ENCODE measurements at regions not wholly inside any gene's neighbourhood (a gene's known extent, or its start where the extent isn't known, plus 50 kb on each side); places are given as distances from the start of the nearest gene placed in this dataset.

DNA sequence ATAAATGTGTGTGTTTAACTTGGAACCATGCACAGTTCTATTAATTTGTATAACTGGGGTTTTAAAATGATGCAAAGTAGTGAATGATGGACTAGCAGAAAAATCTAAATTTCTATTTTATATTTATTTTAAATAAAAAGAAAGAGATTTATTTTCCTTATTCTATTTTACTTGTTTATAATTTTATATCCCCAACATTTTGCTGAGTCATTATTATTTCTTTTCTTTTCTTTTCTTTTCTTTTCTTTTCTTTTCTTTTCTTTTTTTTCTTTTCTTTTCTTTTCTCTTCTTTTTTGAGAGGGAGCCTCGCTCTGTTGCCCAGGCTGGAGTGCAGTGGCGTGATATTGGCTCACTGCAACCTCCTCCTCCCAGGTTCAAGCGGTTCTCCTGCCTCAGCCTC is 395.0 kb upstream of the NCAM2 start:
- Histone ChIP-seq H3K36me3 (no peaks in the 10 kb centered on the region), H3K9me3 (no peaks in the 10 kb centered on the region), H3K27ac (no peak overlapping the region), H3K27me3 (no peaks in the 10 kb centered on the region), H3K4me3 (no peak overlapping the region), H3K4me1 (no peaks in the 10 kb centered on the region)
- TF ChIP-seq, protein P1, sequence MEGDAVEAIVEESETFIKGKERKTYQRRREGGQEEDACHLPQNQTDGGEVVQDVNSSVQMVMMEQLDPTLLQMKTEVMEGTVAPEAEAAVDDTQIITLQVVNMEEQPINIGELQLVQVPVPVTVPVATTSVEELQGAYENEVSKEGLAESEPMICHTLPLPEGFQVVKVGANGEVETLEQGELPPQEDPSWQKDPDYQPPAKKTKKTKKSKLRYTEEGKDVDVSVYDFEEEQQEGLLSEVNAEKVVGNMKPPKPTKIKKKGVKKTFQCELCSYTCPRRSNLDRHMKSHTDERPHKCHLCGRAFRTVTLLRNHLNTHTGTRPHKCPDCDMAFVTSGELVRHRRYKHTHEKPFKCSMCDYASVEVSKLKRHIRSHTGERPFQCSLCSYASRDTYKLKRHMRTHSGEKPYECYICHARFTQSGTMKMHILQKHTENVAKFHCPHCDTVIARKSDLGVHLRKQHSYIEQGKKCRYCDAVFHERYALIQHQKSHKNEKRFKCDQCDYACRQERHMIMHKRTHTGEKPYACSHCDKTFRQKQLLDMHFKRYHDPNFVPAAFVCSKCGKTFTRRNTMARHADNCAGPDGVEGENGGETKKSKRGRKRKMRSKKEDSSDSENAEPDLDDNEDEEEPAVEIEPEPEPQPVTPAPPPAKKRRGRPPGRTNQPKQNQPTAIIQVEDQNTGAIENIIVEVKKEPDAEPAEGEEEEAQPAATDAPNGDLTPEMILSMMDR (IDR thresholded peaks at IDR 0.05) = no peak
- intact Hi-C loops (cut with DNase I) = no loop called here
- DNase-seq (ENCODE audit: low spot score in 2 of 2) = no peak

DNA sequence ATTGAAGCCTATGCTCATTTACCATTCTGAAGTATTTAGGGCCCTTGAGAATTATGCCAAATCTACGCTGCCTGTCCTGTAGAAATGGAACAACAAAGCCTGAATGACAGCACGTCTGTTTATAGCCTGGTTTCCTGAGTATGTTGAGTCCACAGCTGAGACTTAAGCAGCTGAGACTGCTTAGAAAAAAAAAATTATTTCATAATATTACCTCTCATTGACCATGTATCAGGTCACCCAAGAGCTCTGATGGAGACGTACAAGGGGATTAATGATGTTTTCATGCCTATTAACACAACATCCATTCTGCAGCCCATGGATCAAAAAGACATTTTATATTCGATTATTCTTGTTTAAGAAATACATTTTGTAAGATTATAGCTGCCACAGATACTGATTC is 387.2 kb upstream of the NCAM2 start:
- TF ChIP-seq, protein P1 (IDR thresholded peaks at IDR 0.05) = no peak
- intact Hi-C loops (cut with DNase I) = no loop called here
- DNase-seq (ENCODE audit: low spot score in 2 of 2) = no peak
- no peaks in the 10 kb centered on the region for H3K9me3 ChIP-seq
- no peaks in the 10 kb centered on the region for H3K36me3 ChIP-seq
- no peak overlapping the region for H3K27ac ChIP-seq
- H3K4me1 ChIP-seq = no peaks in the 10 kb centered on the region
- H3K27me3 ChIP-seq = no peaks in the 10 kb centered on the region
- no peak overlapping the region for H3K4me3 ChIP-seq

GRCh38 chr21:20613654-20614053 is 384.6 kb upstream of the NCAM2 start:
- intact Hi-C loops (cut with DNase I) = no loop called here
- Histone ChIP-seq H3K4me3 (no peak overlapping the region), H3K27me3 (no peaks in the 10 kb centered on the region), H3K27ac (no peak overlapping the region), H3K9me3 (no peaks in the 10 kb centered on the region), H3K4me1 (no peaks in the 10 kb centered on the region), H3K36me3 (no peaks in the 10 kb centered on the region)
- TF ChIP-seq, protein P1 (IDR thresholded peaks at IDR 0.05) = no peak
- no peak for DNase-seq (ENCODE audit: low spot score in 2 of 2)

GRCh38 chr21:20617130-20617529 is 381.1 kb upstream of the NCAM2 start:
- no peaks in the 10 kb centered on the region for H3K36me3 ChIP-seq
- H3K4me1 ChIP-seq = no peaks in the 10 kb centered on the region
- no peaks in the 10 kb centered on the region for H3K9me3 ChIP-seq
- no peaks in the 10 kb centered on the region for H3K27me3 ChIP-seq
- TF ChIP-seq, protein P1 (IDR thresholded peaks at IDR 0.05) = no peak
- no peak for DNase-seq (ENCODE audit: low spot score in 2 of 2)
- H3K27ac ChIP-seq = no peak overlapping the region
- H3K4me3 ChIP-seq = no peak overlapping the region
- intact Hi-C loops (cut with DNase I) = no loop called here

DNA sequence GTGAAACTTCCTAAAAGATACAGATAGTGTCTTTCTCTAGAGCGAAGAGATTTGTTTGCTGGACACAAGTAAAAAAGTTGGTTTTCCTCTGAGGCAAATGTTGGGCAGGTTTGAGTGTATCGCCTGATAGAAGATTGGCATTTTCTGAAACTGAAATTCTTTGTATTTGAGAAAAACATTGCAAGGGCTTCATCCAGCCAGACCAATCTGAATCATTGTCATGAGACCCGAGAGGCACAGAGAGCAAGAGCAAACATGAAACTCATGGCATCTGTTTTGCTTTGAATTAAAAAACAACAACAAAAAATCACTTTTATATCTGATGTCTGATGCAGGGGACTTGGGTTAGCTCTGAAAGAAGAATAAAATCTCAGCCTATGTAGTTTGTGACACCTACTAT is 379.3 kb upstream of the NCAM2 start:
- no peaks in the 10 kb centered on the region for H3K9me3 ChIP-seq
- TF ChIP-seq, protein P1 (IDR thresholded peaks at IDR 0.05) = no peak

DNA sequence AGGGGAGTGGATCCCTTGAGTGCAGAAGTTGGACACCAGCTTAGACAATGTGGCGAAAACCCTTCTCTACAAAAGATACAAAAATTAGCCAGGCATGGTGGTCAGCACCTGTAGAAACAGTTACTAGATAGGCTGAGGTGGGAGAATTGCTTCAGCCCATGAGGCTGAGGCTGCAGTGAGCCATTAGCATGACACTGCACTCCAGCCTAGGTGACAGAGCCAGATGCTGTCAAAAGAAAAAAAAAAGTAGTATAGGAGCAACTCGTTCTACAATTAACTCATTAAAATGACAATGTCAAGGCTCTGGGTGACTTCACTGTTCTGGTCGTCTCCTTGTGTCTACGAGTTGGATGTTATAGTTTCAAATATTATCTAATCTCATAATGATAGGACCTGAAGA is 370.6 kb upstream of the NCAM2 start:
- Histone ChIP-seq H3K27me3 (no peaks in the 10 kb centered on the region), H3K4me1 (no peaks in the 10 kb centered on the region), H3K27ac (no peak overlapping the region), H3K9me3 (no peaks in the 10 kb centered on the region), H3K36me3 (no peaks in the 10 kb centered on the region), H3K4me3 (no peak overlapping the region)
- DNase-seq (ENCODE audit: low spot score in 2 of 2) = no peak
- TF ChIP-seq, protein P1 (IDR thresholded peaks at IDR 0.05) = no peak
- intact Hi-C loops (cut with DNase I) = no loop called here

More for the DNA sequence above, 379.3 kb upstream of the NCAM2 start:
- no peaks in the 10 kb centered on the region for H3K36me3 ChIP-seq
- no peak overlapping the region for H3K4me3 ChIP-seq
- no peaks in the 10 kb centered on the region for H3K4me1 ChIP-seq
- no peaks in the 10 kb centered on the region for H3K27me3 ChIP-seq
- intact Hi-C loops (cut with DNase I) = no loop called here
- no peak overlapping the region for H3K27ac ChIP-seq
- DNase-seq (ENCODE audit: low spot score in 2 of 2) = no peak
